ENCODE measurements at regions not wholly inside any gene's neighbourhood (a gene's known extent, or its start where the extent isn't known, plus 50 kb on each side); places are given as distances from the start of the nearest gene placed in this dataset.
"Not testable (repeated sequence)": the region's sequence is repeated elsewhere in the genome, so short reads cannot be mapped to it uniquely, and the experiment has no call there.

GRCh38 chr7:51601461-51601860 lies 284.9 kb upstream of the COBL start:
- TF ChIP-seq HDGF (IDR thresholded peaks at IDR 0.05; ENCODE audit: borderline replicate concordance) (no peak), ARNT (IDR thresholded peaks at IDR 0.05) (no peak), ZNF384 (IDR thresholded peaks at IDR 0.05) (no peak), CTBP1 (IDR thresholded peaks at IDR 0.05; ENCODE audit: borderline replicate concordance) (no peak), FOXK2 (IDR thresholded peaks at IDR 0.05) (no peak), ELF4 (IDR thresholded peaks at IDR 0.05) (no peak), LEF1 (IDR thresholded peaks at IDR 0.05; ENCODE audit: borderline replicate concordance) (no peak), BHLHE40 (IDR thresholded peaks at IDR 0.05; ENCODE audit: borderline replicate concordance) (no peak), FOXM1 (IDR thresholded peaks at IDR 0.05; ENCODE audit: borderline replicate concordance) (no peak), SUZ12 (IDR thresholded peaks at IDR 0.05) (no peak), FOXA1 (IDR thresholded peaks at IDR 0.05) (no peak), PKNOX1 (IDR thresholded peaks at IDR 0.05) (no peak), L3MBTL2 (conservative IDR thresholded peaks at IDR 0.05) (no peak), TARDBP (IDR thresholded peaks at IDR 0.05) (no peak), SP1 (IDR thresholded peaks at IDR 0.05) (no peak), NFRKB (IDR thresholded peaks at IDR 0.05) (no peak)
- ChIA-PET CTCF (interaction anchor here (0.5 to 1.1 kb wide), 3 partner anchors 13 to 133 kb away, joined by 3 to 5 read pairs (median 4); no protein-coding TSS in a partner anchor), POLR2A (no interaction called here)
- no peak for DNase-seq (ENCODE audit: extremely low spot score)

- POLR2A ChIA-PET; CTCF ChIA-PET; DNase-seq (ENCODE audit: extremely low spot score): not testable (repeated sequence)
Measured at GRCh38 chr7:51599935-51600334, 283.3 kb upstream of the COBL start.

GRCh38 chr7:51593628-51594027 lies 277.0 kb upstream of the COBL start:
- no peak for DNase-seq (ENCODE audit: extremely low spot score)
- ChIA-PET POLR2A (no interaction called here), CTCF (no interaction called here)
- TF ChIP-seq LEF1 (IDR thresholded peaks at IDR 0.05; ENCODE audit: borderline replicate concordance), result no peak
- TF ChIP-seq PKNOX1 (IDR thresholded peaks at IDR 0.05), result no peak
- no peak for TF ChIP-seq FOXK2 (IDR thresholded peaks at IDR 0.05)
- no peak for TF ChIP-seq SP1 (IDR thresholded peaks at IDR 0.05)
- TF ChIP-seq BHLHE40 (IDR thresholded peaks at IDR 0.05; ENCODE audit: borderline replicate concordance), result no peak
- TF ChIP-seq ARNT (IDR thresholded peaks at IDR 0.05), result no peak
- no peak for TF ChIP-seq FOXM1 (IDR thresholded peaks at IDR 0.05; ENCODE audit: borderline replicate concordance)
- TF ChIP-seq FOXA1 (IDR thresholded peaks at IDR 0.05), result no peak
- TF ChIP-seq NFRKB (IDR thresholded peaks at IDR 0.05), result no peak
- TF ChIP-seq ZNF384 (IDR thresholded peaks at IDR 0.05), result no peak
- TF ChIP-seq HDGF (IDR thresholded peaks at IDR 0.05; ENCODE audit: borderline replicate concordance), result no peak
- no peak for TF ChIP-seq L3MBTL2 (conservative IDR thresholded peaks at IDR 0.05)
- TF ChIP-seq ELF4 (IDR thresholded peaks at IDR 0.05), result no peak
- TF ChIP-seq CTBP1 (IDR thresholded peaks at IDR 0.05; ENCODE audit: borderline replicate concordance), result no peak
- TF ChIP-seq TARDBP (IDR thresholded peaks at IDR 0.05), result no peak
- no peak for TF ChIP-seq SUZ12 (IDR thresholded peaks at IDR 0.05)

GRCh38 chr7:51592842-51593599 lies 276.4 kb upstream of the COBL start:
- TF ChIP-seq FOXK2 (IDR thresholded peaks at IDR 0.05) (no peak), LEF1 (IDR thresholded peaks at IDR 0.05; ENCODE audit: borderline replicate concordance) (no peak), SUZ12 (IDR thresholded peaks at IDR 0.05) (no peak), SP1 (IDR thresholded peaks at IDR 0.05) (no peak), FOXM1 (IDR thresholded peaks at IDR 0.05; ENCODE audit: borderline replicate concordance) (no peak), HDGF (IDR thresholded peaks at IDR 0.05; ENCODE audit: borderline replicate concordance) (no peak), CTBP1 (IDR thresholded peaks at IDR 0.05; ENCODE audit: borderline replicate concordance) (no peak), BHLHE40 (IDR thresholded peaks at IDR 0.05; ENCODE audit: borderline replicate concordance) (no peak), FOXA1 (IDR thresholded peaks at IDR 0.05) (no peak), ARNT (IDR thresholded peaks at IDR 0.05) (no peak), ZNF384 (IDR thresholded peaks at IDR 0.05) (no peak), PKNOX1 (IDR thresholded peaks at IDR 0.05) (no peak), NFRKB (IDR thresholded peaks at IDR 0.05) (no peak), ELF4 (IDR thresholded peaks at IDR 0.05) (no peak), L3MBTL2 (conservative IDR thresholded peaks at IDR 0.05) (no peak), TARDBP (IDR thresholded peaks at IDR 0.05) (no peak)
- ChIA-PET CTCF (interaction anchor here (0.7 kb wide), 1 partner anchor 142 kb away, joined by 4 read pairs; no protein-coding TSS in a partner anchor), POLR2A (no interaction called here)
- no peak for DNase-seq (ENCODE audit: extremely low spot score)

GRCh38 chr7:51591223-51591622 lies 274.6 kb upstream of the COBL start:
- CTCF ChIA-PET, result no interaction called here
- no peak for TF ChIP-seq FOXM1 (IDR thresholded peaks at IDR 0.05; ENCODE audit: borderline replicate concordance)
- TF ChIP-seq FOXK2 (IDR thresholded peaks at IDR 0.05), result no peak
- TF ChIP-seq PKNOX1 (IDR thresholded peaks at IDR 0.05), result no peak
- no peak for TF ChIP-seq ARNT (IDR thresholded peaks at IDR 0.05)
- TF ChIP-seq SUZ12 (IDR thresholded peaks at IDR 0.05), result no peak
- no peak for TF ChIP-seq CTBP1 (IDR thresholded peaks at IDR 0.05; ENCODE audit: borderline replicate concordance)
- TF ChIP-seq ELF4 (IDR thresholded peaks at IDR 0.05), result no peak
- TF ChIP-seq BHLHE40 (IDR thresholded peaks at IDR 0.05; ENCODE audit: borderline replicate concordance), result no peak
- TF ChIP-seq ZNF384 (IDR thresholded peaks at IDR 0.05), result no peak
- no peak for TF ChIP-seq TARDBP (IDR thresholded peaks at IDR 0.05)
- TF ChIP-seq L3MBTL2 (conservative IDR thresholded peaks at IDR 0.05), result no peak
- TF ChIP-seq FOXA1 (IDR thresholded peaks at IDR 0.05), result no peak
- TF ChIP-seq LEF1 (IDR thresholded peaks at IDR 0.05; ENCODE audit: borderline replicate concordance), result no peak
- DNase-seq (ENCODE audit: extremely low spot score), result no peak
- POLR2A ChIA-PET, result no interaction called here

Measured in HEK293T (cell line).